HG03039 (cell line): ENCODE measurements at regions not wholly inside any gene's neighbourhood (a gene's known extent, or its start where the extent isn't known, plus 50 kb on each side); places are given as distances from the start of the nearest gene placed in this dataset.

Experiments used
- ATAC-seq: cut with Tn5 transposase; IDR thresholded peaks from one replicate; pipeline ENCODE4 v1.9.1; 2021; ENCODE audit warnings: mild to moderate bottlenecking, moderate library complexity; ENCODE audit not compliant: unreplicated experiment

DNA sequence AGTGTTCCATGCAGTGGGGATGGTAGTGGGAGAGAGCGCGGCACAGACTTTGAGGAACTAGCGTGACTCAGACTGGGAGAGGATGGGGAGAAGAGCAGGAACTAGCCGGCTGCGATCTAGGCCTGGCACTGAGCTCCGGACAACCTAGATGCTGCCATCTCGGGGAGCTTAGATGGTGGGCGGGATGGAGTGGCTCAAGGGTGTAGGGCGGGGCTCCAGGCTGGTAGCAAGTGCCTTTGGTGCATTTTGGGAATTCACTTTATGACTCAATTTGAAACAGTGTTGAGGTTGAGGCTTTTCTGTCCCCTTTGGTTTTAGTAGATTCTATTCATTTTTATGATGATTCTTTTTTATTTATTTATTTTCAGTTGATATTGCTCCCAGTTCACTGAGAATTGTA, 185.3 kb upstream of the GPR26 start:
- no peak for ATAC-seq

DNA sequence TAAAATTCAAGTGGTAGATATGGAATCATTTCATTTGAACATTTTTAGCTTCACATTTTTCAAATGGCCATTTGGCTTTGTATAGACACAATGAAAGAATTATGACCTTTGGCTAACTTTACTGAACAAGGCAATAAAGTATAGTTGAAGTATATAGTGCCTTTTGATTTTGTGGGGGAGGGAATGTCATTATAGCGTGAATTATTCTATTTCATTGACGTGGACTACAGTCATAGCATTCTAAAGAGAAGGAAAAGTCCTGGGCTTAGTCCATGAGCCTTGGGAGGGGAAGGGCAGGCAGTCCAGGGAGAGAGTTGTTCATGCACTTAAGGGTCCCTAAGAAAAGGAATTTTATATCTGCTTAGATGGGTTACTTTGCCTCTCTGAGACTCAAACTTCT, 181.4 kb upstream of the GPR26 start:
- ATAC-seq: no peak

DNA sequence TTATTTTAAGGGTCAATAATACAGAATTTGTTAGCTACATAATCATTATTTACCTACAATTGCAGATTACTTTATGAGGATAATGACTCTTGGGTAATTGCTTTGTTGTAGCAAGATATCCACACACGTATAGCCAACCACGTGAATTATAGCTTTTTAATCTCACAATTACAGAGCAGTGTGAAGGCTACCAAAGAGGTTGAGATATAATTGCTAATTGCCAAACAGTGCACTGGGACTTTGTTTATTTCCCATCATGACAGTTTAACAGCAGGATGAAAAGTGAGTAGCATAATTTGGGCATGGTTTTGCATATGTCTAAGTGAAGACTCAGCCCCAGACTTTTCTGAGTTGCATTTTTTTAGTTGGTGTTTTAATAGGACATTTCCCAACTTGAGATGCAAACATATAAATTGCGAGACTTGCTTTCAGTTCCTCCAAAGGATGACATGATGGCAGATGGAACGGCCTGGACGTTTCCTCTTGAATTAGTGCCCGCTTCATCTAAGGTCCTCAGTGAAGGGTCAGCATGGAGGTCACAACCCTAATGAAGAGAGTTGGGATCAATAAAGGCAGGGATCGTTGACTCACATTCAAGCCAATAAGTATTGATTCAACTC, 180.7 kb upstream of the GPR26 start:
- no peak for ATAC-seq

DNA sequence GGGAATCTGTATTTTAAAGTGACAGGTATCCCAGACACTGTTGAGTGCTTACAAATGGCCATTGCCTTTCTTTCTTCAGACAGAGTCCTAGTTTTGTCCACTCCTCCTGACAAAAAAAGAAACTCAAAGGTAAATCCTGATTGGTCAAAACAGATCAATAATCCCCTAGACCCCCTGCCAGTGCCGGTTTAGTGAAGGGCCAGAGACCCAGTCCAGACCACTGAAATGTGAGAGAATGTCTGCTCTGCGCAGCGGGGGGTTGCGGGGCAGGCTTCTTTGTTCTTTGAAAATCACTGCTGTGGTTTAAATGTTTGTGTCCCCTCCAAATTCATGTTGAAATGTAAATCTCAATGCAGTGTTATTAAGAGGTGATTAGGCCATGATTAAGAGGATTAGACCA, 177.7 kb upstream of the GPR26 start:
- no peak for ATAC-seq

DNA sequence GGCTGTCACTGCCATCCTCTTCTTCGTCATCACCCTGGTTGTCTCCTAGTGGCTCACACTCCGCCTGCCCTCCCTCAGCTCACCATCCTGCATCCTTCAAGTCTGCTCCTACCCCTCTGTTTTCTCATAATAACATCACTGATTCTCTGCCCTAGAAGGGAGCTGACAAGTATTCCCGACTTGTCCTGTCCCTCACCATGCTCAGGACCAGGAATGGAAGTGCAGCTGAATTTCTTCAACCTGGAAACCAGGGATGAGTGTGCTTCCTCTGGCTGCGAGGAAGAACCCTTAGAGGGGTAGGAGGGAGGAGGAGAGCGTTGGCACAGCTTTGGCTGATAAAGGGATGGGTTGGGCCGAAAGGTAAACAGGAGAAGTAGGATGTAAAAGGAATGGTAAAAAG, 174.8 kb upstream of the GPR26 start:
- no peak for ATAC-seq

DNA sequence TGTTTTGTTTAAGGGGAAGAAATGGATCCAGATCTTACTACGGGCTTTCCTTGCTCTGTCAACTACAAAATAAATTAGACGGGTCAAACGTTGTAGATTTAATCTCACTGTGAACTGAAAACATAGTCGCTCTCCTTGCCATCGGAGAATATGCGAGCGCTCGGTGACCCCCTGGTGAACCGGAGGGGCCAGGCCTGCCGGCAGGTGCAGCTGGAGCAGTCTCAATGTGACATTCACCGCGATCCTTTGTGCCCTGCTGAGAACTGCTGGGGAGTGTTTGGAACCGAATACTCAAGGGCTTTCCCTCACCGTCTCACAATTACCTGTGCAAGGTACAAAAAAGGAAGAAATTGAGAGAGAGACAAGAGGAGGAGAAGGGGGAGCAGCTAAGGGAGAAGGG, 174.1 kb upstream of the GPR26 start:
- ATAC-seq: no peak

DNA sequence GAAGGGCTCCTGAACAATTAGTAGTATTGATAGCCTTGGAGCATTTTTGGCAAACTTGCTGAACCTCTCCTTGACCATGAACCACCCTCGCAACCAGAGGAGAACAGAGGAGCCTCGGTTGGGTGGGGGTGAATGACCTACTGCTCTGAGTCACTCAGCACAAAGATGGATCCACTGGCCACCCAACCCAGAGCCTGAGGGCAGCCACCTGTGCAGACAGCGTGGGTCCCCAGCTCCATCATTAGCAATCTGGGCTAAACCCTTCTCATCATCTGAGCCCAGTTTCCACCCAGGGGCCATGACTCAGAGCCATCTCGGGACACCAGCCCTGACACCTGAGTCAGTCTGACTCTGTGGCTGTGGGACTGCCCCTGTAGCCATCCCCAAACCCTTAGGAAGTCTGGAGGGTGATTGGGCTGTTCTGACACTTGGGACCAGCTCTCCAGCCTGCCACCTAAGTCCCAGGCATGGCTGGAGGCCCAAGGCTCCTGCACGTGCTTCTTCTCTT, 171.8 kb upstream of the GPR26 start:
- ATAC-seq: no peak

DNA sequence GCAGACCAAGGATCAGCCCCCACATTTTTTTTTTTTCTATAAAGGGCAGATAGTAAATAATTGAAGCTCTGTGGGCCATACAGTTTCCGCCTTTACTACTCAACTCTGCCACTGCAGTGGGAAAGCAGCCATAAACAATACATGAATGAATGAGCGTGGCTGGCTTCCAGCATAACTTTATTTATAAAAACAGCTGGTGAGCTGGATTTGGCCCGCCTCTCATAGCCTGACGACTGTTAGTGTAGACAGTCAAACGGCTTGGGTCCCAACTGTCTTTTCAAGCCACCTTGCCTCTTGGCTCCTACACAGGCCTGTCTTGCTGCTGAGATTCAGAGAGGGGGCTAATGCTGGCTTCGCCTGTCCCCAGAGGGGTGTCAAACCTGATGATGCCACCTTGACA, 169.8 kb upstream of the GPR26 start:
- no peak for ATAC-seq

DNA sequence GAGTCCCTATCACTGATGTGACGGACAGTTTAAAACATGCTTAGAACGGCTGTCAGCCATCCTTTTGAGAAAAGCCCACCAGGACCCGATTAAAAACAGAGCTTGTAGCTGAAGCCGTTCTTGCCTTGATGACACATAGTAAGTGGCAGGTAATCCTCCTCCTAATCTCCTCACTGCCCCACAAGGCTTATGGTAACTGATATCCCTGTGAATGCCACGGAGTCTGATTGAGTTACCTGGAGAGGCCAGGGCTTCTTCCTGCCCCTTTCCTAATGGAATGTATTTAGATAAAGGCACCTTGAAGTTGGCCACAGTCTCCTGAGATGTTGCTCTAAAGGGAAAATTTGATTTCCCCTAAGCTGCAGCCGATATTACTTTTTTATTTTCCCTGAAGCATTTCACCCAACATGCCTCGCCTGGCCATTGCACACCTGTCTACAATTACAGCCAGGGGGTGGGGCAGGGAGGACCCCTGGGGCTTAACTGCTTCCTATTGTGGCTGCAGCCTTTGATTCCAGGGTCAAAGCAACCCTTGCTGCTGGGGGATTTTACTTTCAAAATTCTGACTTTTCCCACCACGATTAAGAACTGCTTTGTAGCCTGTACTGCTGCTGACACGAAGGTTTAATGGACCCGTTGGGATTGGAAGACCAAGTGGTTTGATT, 169.0 kb upstream of the GPR26 start:
- ATAC-seq: no peak

DNA sequence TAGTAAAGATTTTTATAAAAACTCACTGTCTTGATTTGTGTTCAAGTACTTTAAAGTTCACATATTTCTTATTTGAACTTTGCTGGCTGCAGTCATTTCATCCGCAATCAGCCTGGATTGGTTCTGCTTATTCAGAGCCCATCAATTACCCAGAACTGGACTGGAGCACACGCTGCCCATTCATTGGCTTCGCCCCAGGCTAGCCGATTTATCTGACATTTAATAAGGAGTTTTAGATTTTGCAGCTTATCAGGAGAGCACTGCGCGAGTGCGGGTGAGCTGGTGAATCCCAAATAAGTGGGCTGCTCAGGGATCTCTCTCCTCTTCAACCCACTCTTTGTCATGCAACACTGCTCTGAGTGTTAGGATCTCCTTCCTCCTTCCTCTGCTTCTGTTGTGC, 166.0 kb upstream of the GPR26 start:
- no peak for ATAC-seq

DNA sequence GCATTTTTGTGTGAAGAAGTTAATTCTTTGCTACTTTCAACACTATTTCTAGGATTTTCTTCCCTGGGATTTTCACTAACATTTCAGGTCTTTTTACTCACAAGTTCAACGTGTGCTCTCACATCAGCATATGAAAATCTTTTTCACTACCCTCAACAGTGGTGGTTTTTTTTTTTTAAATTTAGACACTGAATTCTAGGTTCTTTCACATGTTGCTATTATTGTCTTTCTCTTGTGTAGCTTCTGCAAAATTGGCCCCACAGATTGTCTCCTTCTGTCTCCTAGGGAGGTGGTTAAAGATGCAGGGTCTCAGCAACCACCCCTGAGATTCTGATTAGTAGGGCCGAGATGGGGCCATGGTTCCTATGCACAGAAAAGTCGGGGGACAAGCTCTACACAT, 165.0 kb upstream of the GPR26 start:
- no peak for ATAC-seq

DNA sequence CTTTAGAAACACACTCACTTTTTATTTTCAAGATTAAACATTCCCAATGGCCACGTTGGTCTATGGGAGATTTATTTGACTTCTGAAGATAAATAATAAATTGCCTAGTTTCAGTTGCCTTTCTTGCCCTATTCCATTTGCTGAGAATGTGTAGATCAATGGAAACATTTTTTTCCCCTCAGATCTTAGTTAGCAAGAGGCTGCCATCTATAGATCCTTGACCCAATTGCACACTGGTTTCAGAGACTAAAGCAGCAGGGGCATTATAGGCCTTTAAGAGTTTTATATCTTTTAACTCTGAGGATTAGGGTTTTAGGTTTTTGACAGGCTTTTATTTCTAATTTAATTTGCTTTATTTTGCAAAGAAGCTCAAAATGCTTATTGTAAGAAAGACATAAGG, 163.2 kb upstream of the GPR26 start:
- no peak for ATAC-seq

DNA sequence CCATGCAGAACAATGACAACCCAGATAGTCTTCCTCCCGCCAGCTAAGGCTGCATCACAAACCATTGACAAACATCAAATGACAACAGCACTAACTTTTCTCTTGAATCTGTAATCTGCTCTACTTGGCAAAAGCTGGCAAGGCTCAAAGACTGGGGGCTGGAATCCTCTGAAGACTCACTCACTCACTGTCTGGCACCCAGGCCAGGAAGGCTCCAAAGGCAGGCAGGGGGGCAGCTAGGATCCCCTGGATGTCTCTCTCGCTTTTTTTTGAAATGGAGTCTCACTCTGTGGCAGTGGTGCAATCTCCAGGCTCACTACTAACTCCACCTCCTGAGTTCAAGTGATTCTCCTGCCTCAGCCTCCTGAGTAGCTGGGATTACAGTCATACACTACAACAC, 159.7 kb upstream of the GPR26 start:
- no peak for ATAC-seq

DNA sequence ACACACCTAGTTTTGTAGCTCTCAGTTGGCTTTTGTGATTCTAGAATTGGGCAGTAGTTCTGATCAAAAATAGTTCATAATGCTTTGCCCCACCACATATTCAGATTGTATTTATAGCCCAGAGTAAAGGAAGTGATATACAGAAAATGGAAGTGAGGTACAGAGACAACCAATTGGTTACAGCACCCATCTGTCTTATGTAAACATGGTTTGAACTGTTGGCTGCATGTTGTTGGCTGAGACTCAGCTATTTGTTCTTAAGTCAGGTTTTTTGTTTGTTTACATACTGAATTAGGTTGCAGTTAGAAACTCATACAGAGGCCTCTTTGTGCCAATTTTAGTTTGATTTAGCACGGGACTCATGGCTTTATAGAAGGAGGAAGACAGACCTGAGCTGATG, 158.9 kb upstream of the GPR26 start:
- ATAC-seq: no peak

DNA sequence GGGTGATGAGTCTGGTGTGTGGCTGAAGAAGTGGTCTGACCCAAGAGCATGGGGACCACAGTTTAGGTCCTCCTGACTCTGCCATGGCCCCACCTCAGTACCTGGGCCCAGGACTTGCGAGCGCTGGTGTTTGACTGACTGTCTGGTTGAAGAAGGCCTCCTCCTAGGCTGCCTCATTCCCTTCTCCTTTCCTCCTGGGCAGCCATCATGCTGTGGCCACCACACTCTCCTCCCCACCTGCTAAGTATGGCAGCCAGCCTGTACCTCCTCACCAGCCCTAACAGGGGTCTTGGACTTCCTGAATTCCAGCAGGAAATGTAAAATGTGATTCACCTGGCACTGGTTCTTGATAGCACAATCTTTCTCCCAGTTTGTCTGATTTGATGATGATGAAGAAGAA, 156.8 kb upstream of the GPR26 start:
- ATAC-seq: no peak

DNA sequence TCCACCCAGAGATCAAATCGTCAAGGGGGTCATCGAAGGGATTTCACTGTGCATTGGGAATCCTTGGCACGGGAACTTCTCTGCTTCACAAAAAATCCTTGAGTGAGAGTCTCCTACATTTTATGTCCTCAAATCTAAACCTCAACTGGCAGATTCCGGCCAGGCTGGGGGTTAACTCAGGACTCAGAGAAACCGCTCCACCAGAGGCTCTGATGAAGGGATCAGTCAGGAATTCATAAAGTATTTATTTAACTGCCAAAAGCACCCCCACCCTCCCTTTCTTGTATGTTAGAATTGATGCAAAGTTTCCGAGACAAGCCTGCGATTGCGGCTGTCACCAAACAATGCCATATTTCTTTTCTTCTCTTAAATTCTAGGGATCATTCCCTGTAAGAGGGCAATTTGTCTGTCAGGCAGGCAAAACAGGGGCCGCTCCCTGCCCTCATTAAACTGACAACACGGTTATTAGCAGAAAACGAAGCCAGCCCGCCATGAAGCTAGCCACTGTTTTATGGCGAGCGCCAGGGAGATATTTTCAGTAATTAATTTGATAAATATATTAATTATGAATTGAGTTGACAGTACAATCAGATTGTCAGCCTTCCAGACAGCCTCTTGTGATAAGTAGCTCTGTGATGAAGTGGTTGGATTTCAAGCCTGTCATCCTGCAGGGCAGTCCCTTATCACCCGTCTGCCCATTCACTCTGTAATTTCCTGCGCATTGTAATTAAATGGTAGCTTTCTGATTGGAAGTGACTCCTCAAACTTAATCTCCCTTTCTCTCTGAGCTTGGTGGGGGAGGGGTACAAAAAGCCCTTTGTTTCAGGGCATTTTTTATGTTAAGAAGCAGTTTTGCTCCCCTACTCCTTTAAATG, 153.0 kb upstream of the GPR26 start:
- ATAC-seq: no peak

DNA sequence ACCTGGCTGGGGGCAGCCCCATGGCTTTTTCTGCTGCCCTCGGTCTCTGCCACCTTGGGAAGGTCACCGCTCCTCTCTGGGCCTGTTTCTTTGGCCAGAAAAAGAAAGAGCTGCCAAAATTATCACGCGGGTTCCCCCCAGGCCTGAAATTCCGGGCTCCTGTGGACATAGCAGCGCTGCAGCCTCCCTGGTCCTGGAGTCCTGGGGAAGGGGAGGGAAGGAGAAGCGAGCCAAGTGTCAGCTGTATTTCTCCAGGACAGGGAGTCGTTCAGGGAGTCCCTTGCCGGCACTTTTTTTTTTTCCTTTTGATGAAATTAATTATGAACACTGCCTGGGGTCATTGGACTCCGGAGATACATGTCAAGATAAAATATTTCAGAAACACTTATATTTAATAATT, 152.3 kb upstream of the GPR26 start:
- ATAC-seq: no peak

DNA sequence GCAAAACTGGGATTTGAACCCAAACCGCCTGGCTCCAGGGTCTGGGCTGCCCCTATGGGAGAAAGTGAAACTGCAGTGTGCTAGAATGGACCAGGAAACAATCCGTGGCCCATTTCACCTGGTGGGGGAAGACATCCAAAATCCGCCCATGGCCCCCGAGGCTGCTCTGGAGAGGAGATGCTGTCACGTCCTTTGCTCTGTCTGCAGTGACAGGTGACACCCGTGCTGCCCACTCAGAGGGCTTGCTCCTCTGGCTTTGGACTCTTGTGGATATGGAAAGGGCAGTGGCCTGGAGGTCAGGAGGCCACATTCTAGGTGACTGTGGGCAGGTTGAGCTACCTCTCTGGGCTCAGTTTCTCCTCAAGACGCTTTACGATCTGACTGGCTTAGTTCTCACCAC, 151.2 kb upstream of the GPR26 start:
- no peak for ATAC-seq

DNA sequence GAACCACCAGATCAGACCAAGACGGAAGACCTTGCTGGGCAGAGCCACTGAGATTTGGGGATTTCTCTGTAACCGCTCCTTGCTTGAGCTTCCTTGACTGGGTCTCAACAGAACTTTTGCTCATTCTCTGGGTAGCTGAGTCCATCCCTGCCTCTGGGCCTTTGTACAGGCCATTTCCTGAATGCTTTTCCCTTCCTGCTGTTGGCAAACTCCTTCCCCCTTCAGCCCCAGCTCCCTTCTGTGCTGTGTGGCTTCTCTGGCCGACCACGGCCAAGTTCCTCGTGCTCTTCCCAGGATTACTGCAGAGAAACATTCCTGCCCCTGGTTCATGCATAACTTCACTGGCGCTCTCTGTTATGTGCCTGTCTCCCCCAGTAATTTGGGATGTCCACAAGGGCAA, 150.5 kb upstream of the GPR26 start:
- ATAC-seq: no peak

DNA sequence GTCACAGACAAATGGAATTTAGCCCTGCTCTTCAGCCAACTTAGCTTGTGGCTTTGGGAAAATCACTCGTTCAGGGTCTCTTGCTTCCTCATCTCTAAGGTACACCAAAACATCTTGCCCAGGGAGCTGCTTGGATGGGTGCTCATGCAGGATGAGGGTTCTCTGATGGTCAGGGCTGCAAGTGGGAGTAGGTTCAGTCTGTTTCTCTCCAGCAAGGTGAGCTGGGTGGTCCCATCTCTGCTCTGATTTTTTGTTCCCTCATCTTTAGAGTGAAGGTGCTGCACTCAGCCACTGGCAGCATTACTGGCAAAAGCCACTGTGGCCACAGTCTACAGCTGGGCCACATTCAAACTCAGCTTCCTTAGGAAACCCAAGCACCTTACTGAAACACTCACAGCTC, 149.9 kb upstream of the GPR26 start:
- ATAC-seq: no peak

DNA sequence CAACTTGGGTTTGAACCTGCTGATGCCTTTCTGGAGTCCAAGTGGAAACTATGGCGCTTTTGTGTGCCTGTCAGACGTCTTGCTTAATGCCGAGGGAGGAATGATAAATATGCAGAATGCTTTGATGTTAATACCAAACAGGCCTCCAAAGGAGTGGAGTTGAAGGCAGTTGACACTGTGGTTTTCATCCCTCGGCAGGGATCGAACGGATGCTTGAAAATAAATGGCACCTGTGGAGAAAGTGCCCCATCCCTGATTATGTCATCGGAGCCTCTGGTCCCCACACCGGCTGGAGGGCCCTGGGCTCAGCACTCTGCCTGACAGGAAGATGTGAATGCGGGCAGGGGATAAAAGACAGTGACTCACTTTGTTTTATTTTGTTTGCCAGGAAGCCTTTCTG, 148.7 kb upstream of the GPR26 start:
- ATAC-seq: no peak

DNA sequence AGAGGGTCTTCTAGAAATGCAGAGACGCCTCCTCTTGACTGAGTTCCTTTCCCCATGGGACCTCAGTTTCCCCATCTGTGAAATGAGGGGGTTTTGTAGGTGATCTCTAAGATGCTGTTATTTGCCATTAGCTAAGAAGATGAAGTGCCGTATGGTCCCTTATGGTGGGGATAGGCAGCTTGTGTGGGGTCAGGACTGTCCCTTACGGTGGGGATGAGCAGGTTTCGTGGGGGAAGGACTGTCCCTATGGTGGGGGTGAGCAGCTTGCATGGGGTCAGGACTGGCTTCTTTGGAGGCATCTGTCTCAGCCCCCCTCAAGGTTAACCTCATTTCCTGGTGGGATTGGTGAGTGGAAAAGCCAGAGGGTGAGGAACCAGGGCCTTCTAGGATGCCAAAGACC, 148.3 kb upstream of the GPR26 start:
- no peak for ATAC-seq
